Keratinocyte (primary cell): ENCODE measurements at regions not wholly inside any gene's neighbourhood (a gene's known extent, or its start where the extent isn't known, plus 50 kb on each side); places are given as distances from the start of the nearest gene placed in this dataset.

Source experiments
- DNase-seq: peaks from one replicate; pipeline ENCODE4 v3.0.0-alpha.2; 2011; ENCODE audit warnings: low read depth, missing footprints, low spot score
- FAIRE-seq: peaks from 2 replicates; lab custom pipeline; 2011; peaks lifted over from hg19 to GRCh38; lab: Jason Lieb, UNC
- H2AFZ ChIP-seq: 2 replicates; pipeline ENCODE4 v1.6.0; 2012; ENCODE audit warnings: low read length, control low read depth, inconsistent platforms; ENCODE audit not compliant: control insufficient read depth
- H3K27ac ChIP-seq: 2 replicates; pipeline ENCODE4 v1.5.1; 2011; ENCODE audit warnings: low read length; ENCODE audit not compliant: control insufficient read depth, insufficient read depth
- H3K27me3 ChIP-seq: 3 replicates; pipeline ENCODE4 v1.6.0; 2011; ENCODE audit warnings: low read length; ENCODE audit not compliant: control insufficient read depth, insufficient read depth; ENCODE audit errors: extremely low read depth
- H3K36me3 ChIP-seq, 2 experiments: 2 replicates in 1 of 2; 3 replicates in 1 of 2; pipeline ENCODE4 v1.5.1; 2011; ENCODE audit warnings: low read length in 2 of 2, mild to moderate bottlenecking in 1 of 2; ENCODE audit not compliant: control insufficient read depth in 2 of 2, insufficient read depth in 2 of 2; ENCODE audit errors: extremely low read depth in 1 of 2
- H3K4me1 ChIP-seq: 3 replicates; pipeline ENCODE4 v1.5.1; 2011; ENCODE audit warnings: low read length; ENCODE audit not compliant: control insufficient read depth, insufficient read depth; ENCODE audit errors: extremely low read depth
- H3K4me2 ChIP-seq: 3 replicates; pipeline ENCODE4 v1.6.0; 2011; ENCODE audit warnings: low read depth, low read length; ENCODE audit not compliant: control insufficient read depth, insufficient read depth; ENCODE audit errors: extremely low read depth
- H3K4me3 ChIP-seq, 3 experiments: fragments of 200-600 bp in 1 of 3; sonication (generic) in 1 of 3; 2 replicates in 2 of 3; 3 replicates in 1 of 3; pipeline ENCODE4 v1.5.1; 2011 to 2016; ENCODE audit warnings: low read length in 3 of 3, mild to moderate bottlenecking in 3 of 3, control low read depth in 2 of 3, inconsistent platforms in 1 of 3, low read depth in 1 of 3, mixed read lengths in 1 of 3, mixed run types in 1 of 3, moderate library complexity in 1 of 3; ENCODE audit not compliant: control insufficient read depth in 2 of 3, insufficient read depth in 2 of 3; ENCODE audit errors: extremely low read depth in 1 of 3
- H3K79me2 ChIP-seq: 2 replicates; pipeline ENCODE4 v1.6.0; 2012; ENCODE audit warnings: low read length; ENCODE audit not compliant: control insufficient read depth, insufficient read depth
- H3K9ac ChIP-seq: 3 replicates; pipeline ENCODE4 v1.6.0; 2011; ENCODE audit warnings: low read length; ENCODE audit not compliant: control insufficient read depth, insufficient read depth; ENCODE audit errors: extremely low read depth
- H3K9me1 ChIP-seq: 3 replicates; pipeline ENCODE4 v1.6.0; 2011; ENCODE audit warnings: low read length; ENCODE audit not compliant: control insufficient read depth, insufficient read depth; ENCODE audit errors: extremely low read depth
- H3K9me3 ChIP-seq: 2 replicates; pipeline ENCODE4 v1.5.1; 2012; ENCODE audit warnings: low read depth, low read length; ENCODE audit not compliant: control insufficient read depth
- H4K20me1 ChIP-seq: 3 replicates; pipeline ENCODE4 v1.6.0; 2011; ENCODE audit warnings: low read length; ENCODE audit not compliant: control insufficient read depth, insufficient read depth; ENCODE audit errors: extremely low read depth
- EZH2 ChIP-seq: IDR thresholded peaks from one replicate; pipeline ENCODE4 v1.6.1; 2012; ENCODE audit warnings: inconsistent platforms, mild to moderate bottlenecking, low read length, moderate library complexity
- dilution Hi-C: fragments of 300-500 bp; cut with MboI; formaldehyde crosslinking; loops from one replicate; pipeline ENCODE4 v1.7.0; 2020; ENCODE audit warnings: low sequenced_read_pairs; ENCODE audit not compliant: extremely low pct_ligation_motif_present
- TF ChIP-seq, protein P1 (sequence below), 3 experiments: IDR thresholded peaks in 1 of 3; conservative IDR thresholded peaks in 1 of 3; optimal IDR thresholded peaks in 1 of 3; 2 replicates in 2 of 3; 3 replicates in 1 of 3; pipeline versions ENCODE3 to v1.5.1; 2011; ENCODE audit warnings: low read length in 3 of 3, mild to moderate bottlenecking in 3 of 3, moderate library complexity in 2 of 3, control low read depth in 1 of 3, inconsistent platforms in 1 of 3; ENCODE audit not compliant: insufficient read depth in 2 of 3; ENCODE audit errors: extremely low read depth in 1 of 3

DNA sequence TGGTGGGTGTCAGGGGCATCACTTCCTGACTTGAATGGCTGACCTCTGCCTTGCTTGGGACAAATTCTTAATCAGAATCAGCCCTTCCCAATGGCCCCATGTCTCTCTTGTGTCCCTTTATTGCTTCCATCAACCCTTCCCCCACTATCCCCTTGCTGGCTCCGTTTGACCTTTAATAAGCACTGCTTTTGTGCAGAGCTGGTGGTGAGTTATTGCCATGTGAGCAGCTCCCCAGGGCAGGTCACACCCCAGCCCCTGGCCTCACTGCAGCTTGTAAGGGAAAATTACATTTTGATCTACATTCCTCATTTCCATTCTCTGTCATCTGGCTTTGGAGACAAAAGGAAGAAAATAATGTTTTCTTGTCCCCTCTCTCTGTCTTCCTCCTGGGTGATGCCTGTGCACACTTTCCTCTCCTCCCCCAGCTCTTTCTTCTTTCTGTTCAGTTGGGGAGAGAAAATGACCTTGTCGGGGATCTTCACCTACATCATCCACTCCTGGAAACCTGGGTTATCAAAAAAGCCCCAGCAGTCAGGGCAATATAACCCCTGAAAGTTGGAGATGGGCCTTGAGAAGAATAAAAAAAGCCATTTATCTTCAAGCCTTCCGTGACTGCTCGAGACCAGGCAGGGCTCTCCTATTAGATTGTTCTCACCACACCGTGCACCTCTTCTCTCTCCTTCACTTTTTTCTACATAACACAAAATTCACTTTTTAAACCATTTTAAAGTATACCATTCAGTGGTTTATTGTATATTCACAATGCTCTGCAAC is 100.4 kb upstream of the SRRM4 start:
- Histone ChIP-seq H4K20me1 (no peaks in the 10 kb centered on the region), H3K9me3 (no peaks in the 10 kb centered on the region), H3K36me3 (no peaks in the 10 kb centered on the region), H2AFZ (no peak overlapping the region), H3K9me1 (no peaks in the 10 kb centered on the region), H3K9ac (no peak overlapping the region), H3K4me3 (no peak overlapping the region), H3K27me3 (no peaks in the 10 kb centered on the region), H3K4me2 (no peak overlapping the region), H3K4me1 (no peaks in the 10 kb centered on the region), H3K79me2 (no peaks in the 10 kb centered on the region), H3K27ac (no peak overlapping the region)
- TF ChIP-seq EZH2, result no peak
- TF ChIP-seq, protein P1, sequence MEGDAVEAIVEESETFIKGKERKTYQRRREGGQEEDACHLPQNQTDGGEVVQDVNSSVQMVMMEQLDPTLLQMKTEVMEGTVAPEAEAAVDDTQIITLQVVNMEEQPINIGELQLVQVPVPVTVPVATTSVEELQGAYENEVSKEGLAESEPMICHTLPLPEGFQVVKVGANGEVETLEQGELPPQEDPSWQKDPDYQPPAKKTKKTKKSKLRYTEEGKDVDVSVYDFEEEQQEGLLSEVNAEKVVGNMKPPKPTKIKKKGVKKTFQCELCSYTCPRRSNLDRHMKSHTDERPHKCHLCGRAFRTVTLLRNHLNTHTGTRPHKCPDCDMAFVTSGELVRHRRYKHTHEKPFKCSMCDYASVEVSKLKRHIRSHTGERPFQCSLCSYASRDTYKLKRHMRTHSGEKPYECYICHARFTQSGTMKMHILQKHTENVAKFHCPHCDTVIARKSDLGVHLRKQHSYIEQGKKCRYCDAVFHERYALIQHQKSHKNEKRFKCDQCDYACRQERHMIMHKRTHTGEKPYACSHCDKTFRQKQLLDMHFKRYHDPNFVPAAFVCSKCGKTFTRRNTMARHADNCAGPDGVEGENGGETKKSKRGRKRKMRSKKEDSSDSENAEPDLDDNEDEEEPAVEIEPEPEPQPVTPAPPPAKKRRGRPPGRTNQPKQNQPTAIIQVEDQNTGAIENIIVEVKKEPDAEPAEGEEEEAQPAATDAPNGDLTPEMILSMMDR (optimal IDR thresholded peaks at IDR 0.05 in 1 of 3, IDR thresholded peaks at IDR 0.05 in 1 of 3, conservative IDR thresholded peaks at IDR 0.05 in 1 of 3; ENCODE audit: extremely low read depth in 1 of 3, insufficient read depth in 2 of 3, low read length in 3 of 3), result no peak
- dilution Hi-C loops, result no loop called here
- FAIRE-seq (no peak), DNase-seq (no peak)

DNA sequence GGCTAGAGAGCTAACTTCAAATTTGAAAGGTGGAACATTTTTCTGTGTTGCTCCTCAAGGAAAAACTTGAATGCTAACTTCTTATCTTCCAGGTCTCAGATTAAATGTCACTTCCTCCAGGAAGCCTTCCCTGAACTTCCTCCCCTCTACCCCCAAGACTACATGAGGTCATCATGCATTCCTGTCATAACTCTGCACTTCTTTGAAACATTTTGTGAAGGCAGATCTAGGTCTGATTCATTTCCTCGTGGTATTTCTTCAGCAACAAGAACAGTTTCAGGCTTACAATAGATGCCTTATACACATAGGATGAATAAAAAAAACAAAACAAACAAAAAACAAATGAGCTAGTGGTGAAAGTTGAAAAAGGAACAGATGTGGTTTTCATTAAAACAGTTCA is 97.1 kb upstream of the SRRM4 start:
- no peak overlapping the region for H3K9ac ChIP-seq
- dilution Hi-C loops, result no loop called here

More for the DNA sequence above, 97.1 kb upstream of the SRRM4 start:
- FAIRE-seq (no peak), DNase-seq (no peak)
- H3K36me3 ChIP-seq, result no peaks in the 10 kb centered on the region
- H3K27me3 ChIP-seq, result no peaks in the 10 kb centered on the region
- H4K20me1 ChIP-seq, result no peaks in the 10 kb centered on the region
- H3K9me3 ChIP-seq, result peaks cover 2% of the 10 kb centered on the region
- H2AFZ ChIP-seq, result no peak overlapping the region
- H3K27ac ChIP-seq, result no peak overlapping the region
- H3K4me1 ChIP-seq, result no peaks in the 10 kb centered on the region
- H3K4me3 ChIP-seq, result no peak overlapping the region
- no peak overlapping the region for H3K4me2 ChIP-seq
- TF ChIP-seq, protein P1 (optimal IDR thresholded peaks at IDR 0.05 in 1 of 3, IDR thresholded peaks at IDR 0.05 in 1 of 3, conservative IDR thresholded peaks at IDR 0.05 in 1 of 3; ENCODE audit: extremely low read depth in 1 of 3, insufficient read depth in 2 of 3, low read length in 3 of 3), result no peak
- TF ChIP-seq EZH2, result no peak
- no peaks in the 10 kb centered on the region for H3K79me2 ChIP-seq
- H3K9me1 ChIP-seq, result no peaks in the 10 kb centered on the region
